ENCODE measurements at regions not wholly inside any gene's neighbourhood (a gene's known extent, or its start where the extent isn't known, plus 50 kb on each side); places are given as distances from the start of the nearest gene placed in this dataset.
"Not testable (repeated sequence)": the region's sequence is repeated elsewhere in the genome, so short reads cannot be mapped to it uniquely, and the experiment has no call there.

- Histone ChIP-seq H3K4me2 (ENCODE audit: insufficient read depth, low read length) (no peak overlapping the region), H3K36me3 (ENCODE audit: control insufficient read depth in 2 of 2, extremely low read depth in 1 of 2, insufficient read depth in 2 of 2, low read length in 2 of 2) (no peaks in the 10 kb centered on the region), H3K27ac (ENCODE audit: insufficient read depth, low read depth, low read length) (no peak overlapping the region), H3K4me3 (replicated peaks in 1 of 3; ENCODE audit: insufficient read depth in 1 of 3, low read depth in 1 of 3, low read length in 3 of 3) (no peak overlapping the region), H3K9me3 (replicated peaks; ENCODE audit: control insufficient read depth, insufficient read depth, low read length) (no peaks in the 10 kb centered on the region), H3K4me1 (ENCODE audit: control insufficient read depth, extremely low read depth, insufficient read depth, low read length) (no peaks in the 10 kb centered on the region), H3K79me2 (ENCODE audit: control insufficient read depth, insufficient read depth, low read length) (no peaks in the 10 kb centered on the region), H3K9me1 (replicated peaks; ENCODE audit: control insufficient read depth, extremely low read depth, insufficient read depth, low read length) (no peaks in the 10 kb centered on the region), H2AFZ (ENCODE audit: low read depth, low read length) (no peak overlapping the region), H4K20me1 (replicated peaks; ENCODE audit: control insufficient read depth, extremely low read depth, insufficient read depth, low read length) (no peaks in the 10 kb centered on the region), H3K27me3 (ENCODE audit: control insufficient read depth in 2 of 2, insufficient read depth in 2 of 2, low read length in 2 of 2) (no peaks in the 10 kb centered on the region), H3K9ac (replicated peaks; ENCODE audit: extremely low read depth, insufficient read depth, low read length) (no peak overlapping the region)
- intact Hi-C loops (cut with micrococcal nuclease): no loop called here
- POLR2A ChIA-PET: no interaction called here
- CTCF ChIA-PET: no interaction called here
- FAIRE-seq (no peak), DNase-seq (ENCODE audit: low read depth, low spot score) (no peak)
- no TSS peak for BruUV-seq (replicated peaks)
- no peak for TF ChIP-seq FOS (IDR thresholded peaks at IDR 0.05; ENCODE audit: borderline replicate concordance, insufficient read depth, low read length)
- dilution Hi-C loops (cut with MboI; ENCODE audit: extremely low pct_ligation_motif_present, low sequenced_read_pairs): no loop called here
Observed at GRCh38 chr2:66641685-66642084, 206.8 kb downstream of the MEIS1 start.

- FAIRE-seq; H2AFZ ChIP-seq (ENCODE audit: low read depth, low read length); H3K4me2 ChIP-seq (ENCODE audit: insufficient read depth, low read length); H3K9me1 ChIP-seq (replicated peaks; ENCODE audit: control insufficient read depth, extremely low read depth, insufficient read depth, low read length); POLR2A ChIA-PET; H3K4me3 ChIP-seq (replicated peaks in 1 of 3; ENCODE audit: insufficient read depth in 1 of 3, low read depth in 1 of 3, low read length in 3 of 3); H3K27ac ChIP-seq (ENCODE audit: insufficient read depth, low read depth, low read length); H3K9me3 ChIP-seq (replicated peaks; ENCODE audit: control insufficient read depth, insufficient read depth, low read length); H3K9ac ChIP-seq (replicated peaks; ENCODE audit: extremely low read depth, insufficient read depth, low read length); H3K4me1 ChIP-seq (ENCODE audit: control insufficient read depth, extremely low read depth, insufficient read depth, low read length); H3K36me3 ChIP-seq (ENCODE audit: control insufficient read depth in 2 of 2, extremely low read depth in 1 of 2, insufficient read depth in 2 of 2, low read length in 2 of 2); dilution Hi-C loops (cut with MboI; ENCODE audit: extremely low pct_ligation_motif_present, low sequenced_read_pairs); CTCF ChIA-PET; H4K20me1 ChIP-seq (replicated peaks; ENCODE audit: control insufficient read depth, extremely low read depth, insufficient read depth, low read length); H3K79me2 ChIP-seq (ENCODE audit: control insufficient read depth, insufficient read depth, low read length); H3K27me3 ChIP-seq (ENCODE audit: control insufficient read depth in 2 of 2, insufficient read depth in 2 of 2, low read length in 2 of 2); DNase-seq (ENCODE audit: low read depth, low spot score); BruUV-seq (replicated peaks); intact Hi-C loops (cut with micrococcal nuclease): not testable (repeated sequence)
Observed at GRCh38 chr2:66648081-66648480, 213.2 kb downstream of the MEIS1 start.

DNA sequence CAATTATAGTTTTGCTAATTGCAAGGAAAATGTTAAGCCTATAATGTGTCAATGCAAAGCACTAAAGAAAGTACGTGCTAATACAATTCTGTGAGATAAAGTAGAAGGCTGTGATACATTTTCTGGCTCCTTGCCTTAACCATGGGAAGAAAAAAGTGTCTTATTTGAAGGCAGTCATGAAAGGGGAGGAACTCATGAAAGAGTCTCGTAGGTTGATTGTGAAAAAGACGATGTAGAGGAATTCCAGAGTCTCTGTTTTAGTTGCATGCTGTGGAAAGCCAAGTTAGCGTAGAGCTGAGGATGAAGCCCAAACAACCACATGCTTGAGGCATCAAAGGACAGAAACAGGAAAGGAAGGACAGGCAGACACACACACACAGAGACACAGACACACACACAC lies 214.1 kb downstream of the MEIS1 start:
- DNase-seq (ENCODE audit: low read depth, low spot score): no peak
- H3K9me3 ChIP-seq (replicated peaks; ENCODE audit: control insufficient read depth, insufficient read depth, low read length): no peaks in the 10 kb centered on the region
- no peak overlapping the region for H3K9ac ChIP-seq (replicated peaks; ENCODE audit: extremely low read depth, insufficient read depth, low read length)
- dilution Hi-C loops (cut with MboI; ENCODE audit: extremely low pct_ligation_motif_present, low sequenced_read_pairs) (no loop called here), intact Hi-C loops (cut with micrococcal nuclease) (no loop called here)
- H3K4me2 ChIP-seq (ENCODE audit: insufficient read depth, low read length): no peak overlapping the region
- H3K9me1 ChIP-seq (replicated peaks; ENCODE audit: control insufficient read depth, extremely low read depth, insufficient read depth, low read length): no peaks in the 10 kb centered on the region
- POLR2A ChIA-PET: no interaction called here
- H2AFZ ChIP-seq (ENCODE audit: low read depth, low read length): no peak overlapping the region
- H4K20me1 ChIP-seq (replicated peaks; ENCODE audit: control insufficient read depth, extremely low read depth, insufficient read depth, low read length): no peaks in the 10 kb centered on the region
- H3K27me3 ChIP-seq (ENCODE audit: control insufficient read depth in 2 of 2, insufficient read depth in 2 of 2, low read length in 2 of 2): no peaks in the 10 kb centered on the region
- H3K4me3 ChIP-seq (replicated peaks in 1 of 3; ENCODE audit: insufficient read depth in 1 of 3, low read depth in 1 of 3, low read length in 3 of 3): no peak overlapping the region
- BruUV-seq (replicated peaks): no TSS peak
- TF ChIP-seq FOS (IDR thresholded peaks at IDR 0.05; ENCODE audit: borderline replicate concordance, insufficient read depth, low read length) (no peak), POLR2AphosphoS5 (IDR thresholded peaks at IDR 0.05; ENCODE audit: insufficient read depth, low read depth, low read length) (no peak), GATA2 (IDR thresholded peaks at IDR 0.05; ENCODE audit: insufficient read depth, insufficient read length, low read depth, low read length) (no peak), MYC (IDR thresholded peaks at IDR 0.05; ENCODE audit: low read depth, low read length) (no peak), POLR2A (IDR thresholded peaks at IDR 0.05; ENCODE audit: low read depth, low read length) (no peak), EZH2 (IDR thresholded peaks at IDR 0.05; ENCODE audit: borderline replicate concordance, low read depth, low read length, severe bottlenecking) (no peak), JUN (IDR thresholded peaks at IDR 0.05; ENCODE audit: borderline replicate concordance, insufficient read depth, insufficient read length, low read depth) (no peak)
- TF ChIP-seq, protein P1, sequence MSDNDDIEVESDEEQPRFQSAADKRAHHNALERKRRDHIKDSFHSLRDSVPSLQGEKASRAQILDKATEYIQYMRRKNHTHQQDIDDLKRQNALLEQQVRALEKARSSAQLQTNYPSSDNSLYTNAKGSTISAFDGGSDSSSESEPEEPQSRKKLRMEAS (IDR thresholded peaks at IDR 0.05; ENCODE audit: insufficient read depth, insufficient read length): no peak
- TF ChIP-seq, protein P2, sequence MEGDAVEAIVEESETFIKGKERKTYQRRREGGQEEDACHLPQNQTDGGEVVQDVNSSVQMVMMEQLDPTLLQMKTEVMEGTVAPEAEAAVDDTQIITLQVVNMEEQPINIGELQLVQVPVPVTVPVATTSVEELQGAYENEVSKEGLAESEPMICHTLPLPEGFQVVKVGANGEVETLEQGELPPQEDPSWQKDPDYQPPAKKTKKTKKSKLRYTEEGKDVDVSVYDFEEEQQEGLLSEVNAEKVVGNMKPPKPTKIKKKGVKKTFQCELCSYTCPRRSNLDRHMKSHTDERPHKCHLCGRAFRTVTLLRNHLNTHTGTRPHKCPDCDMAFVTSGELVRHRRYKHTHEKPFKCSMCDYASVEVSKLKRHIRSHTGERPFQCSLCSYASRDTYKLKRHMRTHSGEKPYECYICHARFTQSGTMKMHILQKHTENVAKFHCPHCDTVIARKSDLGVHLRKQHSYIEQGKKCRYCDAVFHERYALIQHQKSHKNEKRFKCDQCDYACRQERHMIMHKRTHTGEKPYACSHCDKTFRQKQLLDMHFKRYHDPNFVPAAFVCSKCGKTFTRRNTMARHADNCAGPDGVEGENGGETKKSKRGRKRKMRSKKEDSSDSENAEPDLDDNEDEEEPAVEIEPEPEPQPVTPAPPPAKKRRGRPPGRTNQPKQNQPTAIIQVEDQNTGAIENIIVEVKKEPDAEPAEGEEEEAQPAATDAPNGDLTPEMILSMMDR (IDR thresholded peaks at IDR 0.05; ENCODE audit: extremely low read depth in 1 of 2, insufficient read depth in 1 of 2, low read depth in 1 of 2, low read length in 2 of 2): no peak
- FAIRE-seq: no peak
- no peak overlapping the region for H3K27ac ChIP-seq (ENCODE audit: insufficient read depth, low read depth, low read length)
- CTCF ChIA-PET: no interaction called here
- no peaks in the 10 kb centered on the region for H3K36me3 ChIP-seq (ENCODE audit: control insufficient read depth in 2 of 2, extremely low read depth in 1 of 2, insufficient read depth in 2 of 2, low read length in 2 of 2)
- no peaks in the 10 kb centered on the region for H3K4me1 ChIP-seq (ENCODE audit: control insufficient read depth, extremely low read depth, insufficient read depth, low read length)
- H3K79me2 ChIP-seq (ENCODE audit: control insufficient read depth, insufficient read depth, low read length): no peaks in the 10 kb centered on the region

Data from endothelial cell of umbilical vein (primary cell).